ENCODE measurements at regions not wholly inside any gene's neighbourhood (a gene's known extent, or its start where the extent isn't known, plus 50 kb on each side); places are given as distances from the start of the nearest gene placed in this dataset.

DNA sequence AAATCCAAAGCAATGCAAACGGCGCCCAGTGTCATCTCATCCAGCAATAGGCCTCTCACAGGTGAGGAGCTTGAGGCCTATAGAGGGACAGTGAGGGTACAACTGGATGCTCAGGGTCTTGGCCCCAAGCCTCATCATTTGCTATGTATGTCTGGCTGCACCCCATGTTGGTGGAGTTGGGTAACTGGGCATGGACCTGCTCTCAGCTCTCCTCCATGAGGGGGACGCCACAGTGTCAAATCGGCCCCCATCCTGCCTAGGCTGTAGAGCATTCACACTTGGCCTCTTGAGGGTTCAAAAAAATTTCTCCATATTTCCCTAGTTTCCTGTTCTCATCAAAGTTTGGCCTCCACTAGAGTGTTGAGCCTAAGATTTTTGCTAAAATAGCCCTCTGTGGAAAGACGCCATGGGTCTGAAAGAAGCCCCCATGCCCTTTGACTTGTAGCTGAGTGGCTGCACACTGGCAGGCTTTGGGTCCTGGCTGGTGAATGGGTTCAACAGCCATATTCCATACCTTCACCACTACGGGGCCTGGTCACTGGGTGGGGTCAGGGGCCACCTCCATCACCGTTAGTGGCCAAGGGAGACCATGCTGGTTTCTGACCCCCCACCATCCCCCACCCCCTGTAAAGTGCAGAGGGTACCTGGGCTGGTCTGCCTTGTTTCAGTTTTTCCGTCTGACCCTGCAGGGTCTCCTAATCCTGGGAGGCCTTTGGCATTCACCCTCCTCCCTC lies 132.3 kb upstream of the TBX20 start:
- no peak for DNase-seq

DNA sequence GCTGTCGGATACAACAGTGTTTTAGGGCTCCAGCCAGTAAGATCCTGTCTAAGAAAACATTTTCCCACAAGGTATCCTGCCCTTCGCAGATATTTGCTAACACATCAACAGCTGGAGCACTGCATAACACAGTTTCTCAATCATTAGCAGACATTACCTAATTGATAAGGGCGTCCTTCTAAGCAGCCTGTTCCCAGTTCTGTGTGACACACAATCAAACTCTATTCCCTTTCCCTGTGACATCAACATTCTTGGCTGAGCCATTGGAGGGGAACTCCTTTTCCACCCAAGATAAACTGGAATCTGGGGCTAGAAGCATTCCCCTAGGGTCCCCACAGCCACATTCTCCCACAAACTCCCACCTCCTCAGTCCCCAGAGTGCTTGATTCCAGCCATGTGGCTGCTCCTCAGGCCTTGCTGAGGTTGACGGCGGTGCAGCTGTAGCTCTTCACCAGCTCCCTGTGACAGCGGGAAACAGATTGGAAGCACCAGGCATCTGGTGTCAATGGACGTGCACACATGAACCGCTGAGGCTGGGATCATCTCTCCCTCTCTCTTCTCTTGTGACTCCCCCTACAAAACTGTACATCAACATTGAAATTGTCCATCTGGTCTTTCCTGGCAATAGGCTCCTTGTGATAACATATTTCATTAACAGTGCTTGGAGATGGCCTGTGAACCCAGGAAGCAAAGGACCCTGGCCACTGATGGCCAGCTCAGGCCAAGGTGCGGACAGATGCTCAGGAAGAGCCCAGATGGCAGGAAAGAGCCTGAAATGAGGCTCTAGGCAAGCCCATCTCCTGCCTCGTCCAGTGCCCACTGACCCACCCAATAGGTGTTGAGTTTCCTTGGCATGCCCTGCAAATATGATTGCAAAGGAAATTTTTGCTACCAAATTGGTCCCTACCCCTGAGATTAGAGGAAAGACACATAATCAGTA lies 131.1 kb upstream of the TBX20 start:
- no peak for DNase-seq

DNA sequence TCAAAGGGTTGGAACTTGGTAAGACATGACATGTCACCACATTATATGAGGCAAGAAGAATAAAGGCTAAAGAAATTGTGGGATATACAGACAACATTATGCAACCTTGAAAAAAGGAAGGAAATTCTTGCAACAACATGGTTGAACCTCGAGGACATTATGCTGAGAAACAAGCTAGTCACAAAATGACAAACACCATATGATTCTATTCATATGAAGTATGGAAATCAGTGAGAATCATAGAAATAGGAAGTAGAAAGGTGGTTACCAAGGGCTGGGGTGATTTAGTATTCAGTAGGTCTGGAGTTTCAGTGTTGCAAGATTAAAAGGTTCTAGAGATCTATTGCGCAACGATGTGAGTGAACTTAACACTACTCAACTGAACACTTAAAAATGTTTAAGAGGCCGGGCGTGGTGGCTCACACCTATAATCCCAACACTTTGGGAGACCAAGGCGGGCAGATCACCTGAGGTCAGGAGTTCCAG lies 126.9 kb upstream of the TBX20 start:
- DNase-seq: no peak

DNA sequence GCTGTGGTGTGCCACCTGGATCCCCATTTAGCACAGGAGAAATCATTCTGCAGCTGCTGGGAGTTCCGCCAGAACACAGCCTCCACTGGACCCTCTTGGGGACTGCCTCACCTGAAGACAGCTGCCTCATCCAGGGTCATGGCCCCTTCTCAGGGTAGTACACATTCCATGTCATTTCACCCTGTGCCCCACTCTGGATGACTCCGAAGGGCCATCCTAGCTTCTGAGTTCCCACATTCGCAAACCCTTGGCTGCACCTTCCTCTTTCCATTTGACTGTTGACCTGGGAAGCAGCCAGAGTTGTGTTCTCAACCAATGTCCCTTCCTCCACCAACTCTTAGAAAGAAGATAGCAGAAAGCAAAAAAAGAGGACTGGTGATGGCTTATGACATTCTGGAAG lies 125.6 kb upstream of the TBX20 start:
- no peak for DNase-seq

DNA sequence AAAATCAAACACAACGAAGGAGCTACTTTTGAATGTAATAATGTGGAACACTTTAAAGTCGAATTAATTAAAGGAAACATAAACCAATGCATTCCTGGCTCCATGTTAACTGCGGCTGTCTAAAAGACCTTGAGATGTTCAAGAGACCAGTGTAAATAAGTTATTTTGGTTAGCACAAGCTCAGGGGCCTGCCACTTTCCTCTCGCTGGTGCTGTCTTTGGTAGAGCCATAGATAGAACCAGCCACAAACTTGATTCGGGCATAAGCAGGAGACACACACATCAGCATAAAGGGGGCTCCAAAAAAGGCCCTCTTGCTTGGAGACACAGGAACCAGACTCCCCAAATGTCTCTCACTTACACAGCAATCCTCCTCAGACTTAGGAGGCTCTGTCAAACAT lies 121.6 kb upstream of the TBX20 start:
- DNase-seq: no peak

DNA sequence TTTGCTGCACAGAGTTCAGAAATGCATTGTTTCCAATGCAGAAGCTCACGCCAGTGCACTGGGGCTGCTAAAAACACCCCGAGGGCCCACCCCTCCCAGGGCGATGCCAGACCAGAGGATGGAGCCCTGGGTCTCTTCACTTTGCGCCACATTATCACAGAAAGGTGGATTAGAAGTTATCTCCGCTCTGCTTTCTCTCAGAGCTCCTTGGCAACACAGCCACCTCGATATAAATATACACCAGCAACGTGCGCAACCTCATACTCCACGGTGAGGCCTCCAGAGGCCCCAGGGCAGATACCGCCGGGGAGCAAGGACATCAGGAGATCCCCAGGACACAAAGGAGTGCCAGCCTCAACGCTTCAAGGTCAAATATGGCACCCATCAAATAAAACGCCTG lies 121.0 kb upstream of the TBX20 start:
- DNase-seq: no peak

DNA sequence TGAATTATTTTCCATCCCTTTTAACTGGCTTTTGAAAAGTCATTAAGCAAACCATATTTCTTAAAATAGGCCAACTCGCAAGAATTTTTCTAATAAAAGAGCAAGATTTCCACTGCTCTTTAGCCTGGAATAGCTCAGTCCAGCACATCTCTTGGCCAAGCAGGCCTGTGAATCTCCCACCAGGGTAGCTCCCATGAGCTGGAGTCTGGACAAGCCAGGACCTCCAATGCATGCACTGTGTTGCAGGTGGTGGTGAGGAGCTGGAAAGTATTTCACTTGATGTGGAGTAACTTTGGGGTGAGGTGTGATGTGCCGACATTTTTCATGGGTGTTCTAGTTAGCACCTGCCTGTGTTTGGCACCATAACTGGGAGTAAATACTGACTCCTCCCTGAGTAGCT lies 117.3 kb upstream of the TBX20 start:
- no peak for DNase-seq

DNA sequence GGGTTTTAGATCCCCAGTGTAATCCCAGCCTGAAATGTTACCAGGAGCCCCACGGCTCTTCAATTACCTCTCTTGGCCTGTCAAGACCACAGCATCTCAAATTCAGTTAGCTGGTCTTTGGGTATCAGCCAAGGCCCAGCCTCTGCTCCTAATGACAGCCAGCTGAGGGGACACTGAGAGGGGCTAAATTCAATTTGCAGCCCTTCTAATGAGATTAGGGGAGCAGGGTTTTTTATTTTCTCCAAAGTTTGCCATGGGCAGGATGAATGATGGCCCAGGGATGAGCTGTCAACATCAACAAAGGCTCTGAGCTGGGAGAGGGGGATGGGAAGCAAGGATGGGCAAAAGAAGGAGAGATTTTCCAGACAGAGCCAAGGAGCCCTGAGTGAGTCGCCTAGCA lies 116.8 kb upstream of the TBX20 start:
- DNase-seq: no peak

DNA sequence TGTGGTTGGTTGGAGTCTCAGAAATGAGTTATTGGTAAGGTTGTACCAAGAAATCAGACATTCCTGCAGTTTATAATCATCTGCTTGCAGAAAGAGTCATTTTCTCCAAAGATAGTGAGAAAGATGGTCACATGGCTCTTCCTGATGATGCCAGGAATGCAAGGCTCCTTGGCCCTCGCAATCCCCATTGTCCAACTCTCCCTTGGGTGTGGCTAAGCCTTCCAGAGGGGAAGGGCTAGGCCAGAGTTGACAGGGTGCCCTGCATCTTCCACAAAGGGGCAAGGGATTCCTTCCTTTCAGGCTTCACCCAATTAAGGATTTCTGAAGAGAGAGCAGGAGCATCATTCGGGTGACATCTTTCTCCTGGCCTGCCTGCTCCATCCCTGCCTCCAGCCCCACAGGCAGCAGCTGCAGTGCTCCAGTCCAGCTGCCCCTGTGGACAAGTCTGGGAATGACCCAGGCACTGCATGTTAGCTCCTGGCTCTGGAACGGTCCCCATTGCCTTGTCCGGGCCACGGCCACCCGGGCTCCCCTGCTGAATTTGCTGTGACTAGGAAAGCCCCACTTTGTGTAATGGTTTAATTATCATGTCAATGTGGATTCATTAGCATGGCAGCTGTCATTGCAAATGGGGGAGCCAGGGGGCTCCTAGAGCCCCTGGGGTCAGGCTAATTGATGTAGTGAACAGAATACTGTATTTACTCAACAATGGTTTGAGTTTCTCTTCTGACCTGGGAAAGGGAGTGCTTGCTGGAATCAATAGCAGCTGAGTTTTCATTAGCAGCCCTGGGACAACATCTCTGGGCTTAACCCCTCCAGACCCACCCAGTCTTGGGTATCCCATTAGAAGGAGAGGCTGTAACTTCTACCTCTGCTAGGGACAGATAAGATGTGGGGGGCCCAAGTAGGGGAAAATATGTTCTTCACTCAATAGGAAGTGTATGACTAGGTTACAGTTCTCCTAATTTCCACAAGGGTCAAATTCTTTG lies 112.6 kb upstream of the TBX20 start:
- no peak for DNase-seq

DNA sequence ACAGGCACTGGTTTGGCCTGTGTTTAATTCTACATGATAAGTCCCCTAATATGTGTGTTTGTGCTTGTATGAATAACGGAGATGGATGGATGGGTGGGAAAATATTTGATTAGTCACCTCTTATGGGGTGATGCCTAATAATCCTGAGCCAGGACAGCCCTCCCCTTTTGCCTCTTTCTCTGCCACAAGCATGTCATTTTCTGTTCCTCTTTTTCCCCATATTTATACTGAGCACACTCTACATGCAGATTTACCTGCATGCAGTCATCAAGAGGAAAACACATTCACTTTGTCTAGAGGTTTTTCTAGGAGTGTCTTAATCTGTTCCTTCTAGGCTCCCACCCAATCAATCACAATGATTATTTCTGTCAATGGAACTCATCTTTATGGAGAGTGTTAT lies 111.6 kb upstream of the TBX20 start:
- no peak for DNase-seq

DNA sequence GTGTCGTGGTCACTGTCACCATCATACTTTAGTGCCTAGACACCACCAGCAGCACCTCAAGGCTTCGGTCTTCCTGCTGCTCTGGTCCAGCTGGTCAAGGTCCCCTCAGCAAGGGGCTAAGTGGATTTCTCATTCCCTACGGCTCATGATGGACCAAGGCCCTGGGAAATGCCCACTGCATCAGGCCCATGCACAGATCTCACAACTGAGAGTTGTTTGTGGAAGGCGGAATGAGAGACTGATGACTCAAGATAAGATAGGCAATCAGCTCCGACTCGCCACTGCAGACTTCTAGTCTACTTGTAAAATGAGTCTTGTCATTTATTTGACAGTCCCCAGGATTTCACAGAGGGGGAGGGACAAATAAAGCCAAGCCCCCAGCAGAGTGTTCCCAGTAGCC lies 108.4 kb upstream of the TBX20 start:
- no peak for DNase-seq

DNA sequence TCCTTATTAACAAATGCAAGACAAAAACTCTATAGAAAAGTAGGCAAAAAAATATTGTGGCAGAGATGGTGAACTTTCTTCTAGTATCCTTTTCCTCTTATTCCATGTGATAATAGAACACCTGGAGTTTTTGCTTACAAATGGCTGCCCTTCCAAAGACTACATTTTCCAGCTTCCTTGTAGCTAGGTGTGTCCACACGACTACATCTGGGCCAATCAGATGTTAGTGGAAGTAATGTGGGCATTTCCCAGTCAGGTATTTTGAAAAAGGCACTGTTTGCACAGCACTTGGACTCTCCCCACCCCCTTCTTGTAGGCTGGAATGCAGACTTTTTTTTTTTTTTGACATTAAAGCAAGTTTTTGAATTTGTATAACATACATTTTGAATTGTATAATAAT lies 105.5 kb upstream of the TBX20 start:
- no peak for DNase-seq

DNA sequence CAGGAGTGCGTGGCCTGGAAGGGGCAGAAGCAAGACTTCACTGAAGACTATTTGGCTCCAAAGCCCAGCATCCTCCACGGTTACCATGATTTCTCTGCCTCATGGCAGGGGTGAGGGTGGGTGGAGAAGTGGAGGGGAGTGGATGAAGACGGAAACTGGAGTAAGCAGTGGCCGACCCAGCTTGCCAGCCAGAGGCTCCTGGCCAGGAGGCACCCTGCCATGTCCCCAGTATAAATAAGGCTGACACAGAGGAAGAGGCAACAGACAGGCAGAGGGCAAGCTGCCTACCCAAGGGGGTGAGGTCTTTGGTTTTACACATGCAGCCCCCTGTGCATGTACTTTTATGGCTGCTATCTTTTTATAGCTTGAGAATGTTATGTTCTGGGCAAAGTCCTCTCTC lies 102.6 kb upstream of the TBX20 start:
- DNase-seq: no peak

DNA sequence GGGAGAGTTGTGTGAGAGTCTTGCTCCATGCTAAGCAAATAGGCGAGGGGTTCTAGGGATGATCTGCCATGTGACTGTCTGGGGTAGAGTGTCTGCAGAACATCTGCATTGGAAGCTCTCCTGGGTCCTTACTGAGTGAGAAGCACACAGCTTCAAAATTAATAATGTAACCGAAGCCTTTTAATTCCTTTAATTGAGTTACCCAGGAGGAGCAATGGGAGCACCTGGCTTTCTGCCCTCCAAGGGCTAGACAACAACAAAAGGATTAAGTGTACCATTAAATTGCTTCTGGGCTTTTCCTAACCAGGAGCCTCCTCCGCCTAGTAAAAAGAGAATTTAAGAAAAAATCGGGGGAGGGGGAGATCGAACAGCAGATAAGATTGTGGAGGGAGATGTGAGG lies 102.0 kb upstream of the TBX20 start:
- DNase-seq: no peak

DNA sequence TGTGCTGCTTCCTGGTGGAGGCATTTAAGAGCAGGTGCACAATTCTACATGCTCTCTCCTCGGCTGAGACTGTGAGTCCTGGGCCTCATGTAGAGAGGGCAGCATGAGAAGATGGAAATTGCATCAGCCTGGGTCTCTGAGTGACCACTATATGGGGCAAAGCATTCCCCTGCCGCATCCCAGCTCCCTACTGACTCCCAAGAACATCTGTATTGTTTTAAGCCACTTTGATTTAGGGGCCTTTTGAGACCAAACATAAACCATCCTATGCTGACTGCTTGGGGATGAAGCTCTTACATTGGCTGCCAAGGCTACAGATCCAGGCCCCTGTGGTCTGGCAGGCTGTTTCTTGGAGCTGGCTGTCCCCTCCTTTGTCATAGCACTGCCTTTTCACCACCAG lies 101.3 kb upstream of the TBX20 start:
- no peak for DNase-seq

DNA sequence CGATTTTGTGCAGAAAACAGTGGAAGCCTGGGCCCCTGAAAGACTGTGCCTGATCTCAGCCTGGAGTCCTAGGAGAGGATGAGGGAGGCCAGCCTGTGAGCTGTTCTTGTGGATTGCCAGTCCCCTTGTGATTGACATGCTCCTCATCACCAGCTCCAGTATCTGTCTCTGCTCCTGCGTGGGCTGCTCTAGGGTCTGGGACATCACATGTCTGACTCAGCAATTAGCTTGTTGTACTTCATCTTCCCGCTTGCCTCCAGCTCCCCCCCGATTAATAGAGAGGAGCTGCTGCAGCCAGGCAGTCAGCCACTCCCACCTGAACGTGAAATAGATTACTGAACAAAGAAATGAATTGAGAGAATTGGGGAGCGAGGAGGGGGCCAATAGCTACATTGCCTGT lies 99.6 kb upstream of the TBX20 start:
- no peak for DNase-seq

DNA sequence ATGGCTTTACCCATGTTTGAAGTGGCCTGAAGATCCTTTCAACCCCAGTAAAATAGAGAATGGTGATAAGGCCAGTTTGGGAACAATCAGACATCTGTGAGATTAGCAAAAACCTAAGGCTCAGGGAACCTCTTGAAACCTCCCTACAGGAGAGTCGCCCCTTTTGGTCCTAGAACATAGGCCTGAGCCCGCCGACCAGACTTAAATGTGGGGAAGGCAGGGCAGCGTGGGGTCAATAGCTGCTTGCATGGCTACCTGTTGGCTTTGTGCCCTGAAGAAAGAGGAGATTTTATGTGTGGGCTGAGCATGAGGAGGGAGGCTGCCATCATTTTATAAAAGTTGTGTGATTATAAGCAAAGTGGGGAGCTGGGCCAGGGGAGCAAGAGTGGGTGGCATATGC lies 97.6 kb upstream of the TBX20 start:
- DNase-seq: no peak

DNA sequence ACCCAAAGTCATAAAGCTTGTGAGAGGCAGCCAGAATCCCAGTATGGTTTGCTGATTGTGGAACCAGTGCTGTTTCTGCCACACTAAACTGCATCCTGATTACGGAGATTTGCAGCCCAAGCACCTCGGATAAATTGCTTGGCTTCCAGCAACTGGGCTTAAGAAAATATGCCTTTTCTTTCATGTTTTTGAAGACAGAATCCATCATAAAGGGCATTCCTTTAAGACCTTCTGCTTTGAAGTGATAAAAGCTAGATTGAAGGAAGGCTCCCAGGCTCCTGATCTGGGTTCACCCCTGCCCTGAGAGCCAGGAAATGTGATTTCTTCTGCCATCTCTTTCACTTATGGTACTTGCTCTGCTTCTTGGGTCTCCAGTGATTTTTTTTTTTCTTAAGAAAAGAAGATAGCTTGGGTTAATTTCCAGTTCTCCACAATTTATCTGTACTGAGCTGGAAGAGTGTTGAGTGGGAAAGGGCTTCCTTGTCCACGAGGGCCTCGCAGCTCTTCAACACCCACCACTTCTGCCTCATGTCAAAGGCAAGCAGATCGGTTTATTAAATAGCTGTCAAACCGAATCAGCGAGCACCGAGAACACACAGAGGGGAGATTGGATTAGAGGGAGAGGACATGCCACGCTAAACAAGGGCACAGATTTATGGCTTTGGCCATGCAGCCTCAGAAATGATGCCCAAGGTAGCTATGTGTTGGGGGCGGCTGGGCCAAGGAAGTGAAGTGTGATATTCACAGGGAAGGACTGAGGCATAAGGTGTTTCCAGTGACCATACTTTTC lies 94.9 kb upstream of the TBX20 start:
- DNase-seq: no peak

DNA sequence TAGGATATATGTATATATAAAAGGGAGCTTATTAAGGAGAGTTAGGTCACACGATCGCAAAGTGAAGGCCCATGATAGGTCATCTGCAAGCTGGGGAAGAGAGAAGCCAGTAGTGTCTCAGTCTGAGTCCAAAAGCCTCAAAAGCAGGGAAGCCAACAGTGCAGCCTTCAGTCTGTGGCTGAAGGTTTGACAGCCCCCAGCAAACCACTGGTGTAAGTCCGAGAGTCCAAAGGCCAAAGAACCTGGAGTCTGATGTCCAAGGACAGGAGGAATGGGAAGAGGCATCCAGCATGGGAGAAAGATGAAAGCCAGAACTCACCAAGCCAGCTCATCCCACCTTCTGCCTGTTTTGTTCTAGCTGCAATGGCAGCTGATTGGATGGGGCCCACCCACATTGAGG lies 88.9 kb upstream of the TBX20 start:
- DNase-seq: no peak

DNA sequence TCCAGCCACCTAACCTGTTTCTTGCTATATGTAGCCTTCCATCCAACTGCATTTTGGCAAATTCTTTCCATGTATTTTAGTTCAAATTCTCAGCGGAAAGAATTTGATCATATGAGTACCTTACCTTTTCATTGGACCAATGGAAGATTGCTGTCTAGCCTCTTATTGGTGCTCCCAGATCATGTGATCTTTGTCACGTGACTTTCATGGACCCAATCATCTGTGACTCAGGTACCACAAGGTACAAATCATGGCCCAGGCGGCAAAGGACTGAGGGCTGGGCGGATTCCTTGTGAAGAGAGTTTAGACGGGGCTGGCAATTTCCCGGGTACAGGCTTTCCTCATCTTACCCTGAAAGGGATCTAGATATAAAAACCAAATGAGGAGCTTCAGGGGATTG lies 85.9 kb upstream of the TBX20 start:
- DNase-seq: no peak

DNA sequence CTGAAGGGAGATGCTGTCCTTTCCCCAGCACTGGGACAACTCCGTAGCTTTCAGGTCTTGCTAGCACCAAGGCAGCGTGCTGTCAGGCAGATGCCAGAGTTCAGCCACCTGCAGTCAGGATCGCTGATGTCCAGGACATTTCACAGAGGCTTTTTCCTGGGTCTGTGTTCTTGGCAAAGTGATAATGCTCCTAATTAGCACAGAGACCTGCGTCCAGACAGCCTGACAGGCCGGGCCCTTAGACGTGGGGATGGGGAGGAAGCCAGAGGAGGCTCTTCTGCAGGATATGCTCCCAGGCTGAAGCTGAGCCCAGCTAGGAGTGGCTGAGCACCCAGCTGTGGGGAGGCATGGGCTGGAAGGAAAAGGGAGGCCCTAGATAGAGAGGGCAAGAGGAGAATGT lies 82.5 kb upstream of the TBX20 start:
- no peak for DNase-seq

DNA sequence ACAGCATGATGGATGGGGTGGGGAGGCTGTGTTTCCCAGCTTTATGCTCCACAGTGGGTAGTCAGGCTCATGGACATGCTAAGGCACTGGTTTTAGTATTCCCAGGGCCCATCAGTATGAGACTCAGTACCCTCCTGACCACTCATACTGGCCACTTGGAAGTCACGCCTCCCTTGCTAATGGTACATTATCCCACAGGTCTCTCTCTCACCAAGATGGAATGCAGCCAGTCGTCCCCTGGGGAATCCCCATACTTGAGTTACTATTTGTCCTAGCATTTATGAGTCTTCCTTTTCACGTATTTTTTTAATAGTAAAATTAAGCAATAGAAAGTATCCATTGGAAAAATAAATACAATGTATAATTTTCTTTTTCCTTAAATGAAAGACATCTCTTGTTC lies 80.6 kb upstream of the TBX20 start:
- DNase-seq: no peak
